ENCODE measurements at regions not wholly inside any gene's neighbourhood (a gene's known extent, or its start where the extent isn't known, plus 50 kb on each side); places are given as distances from the start of the nearest gene placed in this dataset.

DNA sequence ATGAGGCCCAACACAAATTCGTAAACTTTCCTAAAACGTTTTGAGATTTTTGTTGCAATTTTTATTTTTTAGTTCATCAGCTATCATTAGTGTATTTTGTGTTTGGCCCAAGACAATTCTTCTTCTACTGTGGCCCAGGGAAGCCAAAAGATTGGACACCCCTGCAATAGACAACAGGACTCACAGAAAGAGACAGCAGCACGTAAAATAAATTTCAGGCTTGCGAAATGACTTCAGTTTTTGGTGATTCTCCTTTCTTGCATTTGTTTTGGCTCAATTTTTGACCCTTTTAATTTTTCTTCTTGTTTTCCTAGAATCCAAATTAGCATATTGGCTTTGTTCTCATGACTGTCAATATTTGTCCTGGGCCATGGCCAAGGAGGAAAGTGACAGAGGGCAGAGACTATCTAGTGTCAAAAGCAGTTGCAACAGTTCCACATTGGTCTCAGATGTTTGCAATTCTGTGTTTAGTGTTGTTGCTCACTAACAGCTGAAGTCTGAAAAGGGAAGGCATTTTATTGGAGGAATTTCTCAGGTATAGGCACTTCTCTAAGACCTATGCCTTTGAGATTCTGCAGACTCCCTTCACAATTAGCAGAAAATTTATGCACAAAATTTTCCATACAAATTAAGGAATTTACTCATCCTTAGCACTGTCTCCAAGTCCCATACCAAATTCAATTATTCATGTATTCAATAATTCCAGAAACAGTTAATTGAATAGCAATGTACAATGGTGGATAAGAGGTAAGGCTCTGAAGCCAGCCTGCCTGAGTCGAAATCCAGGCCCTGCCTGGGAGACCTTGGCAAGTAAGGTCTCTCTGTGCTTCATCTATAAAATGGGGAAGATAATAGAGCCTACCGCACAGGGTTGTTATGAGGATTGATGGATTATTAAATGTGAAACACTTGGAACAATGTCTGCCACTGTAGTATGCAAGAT is 160.9 kb upstream of the IVNS1ABP start:
- Histone ChIP-seq H3K27ac (ENCODE audit: low read length) (no peak overlapping the region), H3K9me2 (replicated peaks; ENCODE audit: insufficient read depth, low read length) (no peaks in the 10 kb centered on the region), H3K4me2 (ENCODE audit: low read depth, low read length, poor library complexity, severe bottlenecking) (no peak overlapping the region), H4K20me1 (ENCODE audit: insufficient read depth, low read depth, low read length) (no peaks in the 10 kb centered on the region), H3K9me3 (ENCODE audit: low read length) (no peaks in the 10 kb centered on the region), H3K4me3 (ENCODE audit: low read length) (no peak overlapping the region), H3K79me2 (ENCODE audit: low read length) (no peaks in the 10 kb centered on the region), H3K27me3 (ENCODE audit: low read length) (no peaks in the 10 kb centered on the region; the same call in 1 of the 2 replicates), H3K9ac (ENCODE audit: low read length) (no peak overlapping the region), H2AFZ (ENCODE audit: low read length) (no peak overlapping the region), H3K4me1 (ENCODE audit: low read length) (no peaks in the 10 kb centered on the region), H3K36me3 (ENCODE audit: insufficient read depth, low read length) (no peaks in the 10 kb centered on the region)
- no peak for DNase-seq

DNA sequence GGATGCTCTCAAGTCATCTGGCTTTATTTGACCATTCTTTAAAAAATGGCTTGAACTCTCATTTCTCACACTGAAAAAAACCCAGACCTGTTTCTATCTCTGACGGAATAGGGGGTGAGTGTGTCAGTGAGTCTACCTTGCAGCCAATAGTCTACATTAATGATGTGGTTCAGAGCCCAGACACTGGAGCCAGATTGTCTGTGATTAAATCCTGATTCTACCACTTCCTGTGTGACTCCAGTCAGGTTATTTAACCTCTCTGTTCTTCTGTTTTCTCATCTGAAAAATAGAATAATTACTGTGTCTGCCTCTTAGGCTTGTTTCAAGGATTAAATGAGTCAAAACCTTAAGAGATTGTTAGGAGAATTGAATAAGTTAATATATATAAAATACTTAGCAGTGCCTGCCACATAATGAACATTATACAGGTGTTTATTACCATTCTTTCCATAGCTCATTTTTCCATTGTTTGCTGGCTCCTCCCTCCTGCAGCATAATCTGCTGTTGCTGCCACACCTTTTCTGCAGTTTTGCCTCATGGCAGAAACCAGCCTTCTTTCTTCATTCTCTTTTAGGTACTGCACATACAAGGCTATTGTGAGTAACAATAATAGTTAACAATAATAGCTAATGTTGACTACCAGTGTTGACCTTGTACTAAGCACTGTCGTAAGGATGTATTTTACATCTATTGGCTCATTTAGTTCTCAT is 157.6 kb upstream of the IVNS1ABP start:
- no peaks in the 10 kb centered on the region for H4K20me1 ChIP-seq (ENCODE audit: insufficient read depth, low read depth, low read length)
- H3K79me2 ChIP-seq (ENCODE audit: low read length): no peaks in the 10 kb centered on the region
- H3K9me3 ChIP-seq (ENCODE audit: low read length): no peaks in the 10 kb centered on the region
- no peak overlapping the region for H3K27ac ChIP-seq (ENCODE audit: low read length)
- no peaks in the 10 kb centered on the region for H3K36me3 ChIP-seq (ENCODE audit: insufficient read depth, low read length)
- DNase-seq: no peak
- no peak overlapping the region for H3K9ac ChIP-seq (ENCODE audit: low read length)
- no peak overlapping the region for H3K4me3 ChIP-seq (ENCODE audit: low read length)
- H3K27me3 ChIP-seq (ENCODE audit: low read length): no peaks in the 10 kb centered on the region; the same call in 1 of the 2 replicates
- H3K4me2 ChIP-seq (ENCODE audit: low read depth, low read length, poor library complexity, severe bottlenecking): no peak overlapping the region
- no peaks in the 10 kb centered on the region for H3K4me1 ChIP-seq (ENCODE audit: low read length)
- H3K9me2 ChIP-seq (replicated peaks; ENCODE audit: insufficient read depth, low read length): no peaks in the 10 kb centered on the region
- no peak overlapping the region for H2AFZ ChIP-seq (ENCODE audit: low read length)

DNA sequence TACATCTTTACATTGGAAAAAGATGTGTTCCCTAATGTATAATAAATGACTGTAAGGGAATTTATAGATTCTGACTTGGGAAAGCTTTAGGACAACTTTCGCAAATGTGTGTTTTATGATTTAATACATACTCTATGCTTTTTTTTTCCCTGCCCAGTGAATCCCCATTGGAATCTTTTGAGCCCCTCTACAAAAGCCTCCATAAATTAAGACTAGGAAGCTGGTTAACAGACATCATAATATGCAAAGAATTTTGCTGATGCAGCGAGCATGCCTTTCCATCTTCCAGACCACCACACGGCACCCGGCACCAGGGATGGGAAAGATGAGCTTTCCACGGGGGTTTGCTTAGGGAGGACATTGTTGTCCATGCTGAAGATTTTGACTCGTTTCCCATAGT is 156.1 kb upstream of the IVNS1ABP start:
- H3K27me3 ChIP-seq (ENCODE audit: low read length): no peaks in the 10 kb centered on the region; the same call in 1 of the 2 replicates
- DNase-seq: no peak

DNA sequence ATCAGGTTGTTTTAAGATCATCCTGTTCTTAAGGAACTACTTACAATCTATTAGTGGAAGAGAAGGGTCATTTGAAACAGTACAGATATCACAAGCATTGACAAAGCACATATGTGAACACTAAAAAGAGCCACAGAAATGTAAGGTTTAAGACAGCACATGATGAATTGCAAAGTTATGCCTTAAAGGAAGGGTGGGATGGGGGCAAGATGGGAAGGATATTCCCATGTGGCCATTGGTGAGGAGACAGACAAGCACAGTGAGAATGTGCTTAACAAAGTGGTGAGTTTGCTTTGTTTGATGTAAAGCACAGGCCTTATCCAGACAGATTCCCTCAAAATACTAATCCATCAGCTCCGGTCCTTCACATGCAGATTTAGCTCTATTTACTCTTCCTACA is 151.6 kb upstream of the IVNS1ABP start:
- no peaks in the 10 kb centered on the region for H3K4me1 ChIP-seq (ENCODE audit: low read length)
- no peak overlapping the region for H3K4me3 ChIP-seq (ENCODE audit: low read length)
- DNase-seq: no peak
- H3K36me3 ChIP-seq (ENCODE audit: insufficient read depth, low read length): no peaks in the 10 kb centered on the region
- H4K20me1 ChIP-seq (ENCODE audit: insufficient read depth, low read depth, low read length): no peaks in the 10 kb centered on the region
- H3K79me2 ChIP-seq (ENCODE audit: low read length): no peaks in the 10 kb centered on the region
- no peak overlapping the region for H3K9ac ChIP-seq (ENCODE audit: low read length)
- H3K9me2 ChIP-seq (replicated peaks; ENCODE audit: insufficient read depth, low read length): no peaks in the 10 kb centered on the region
- H3K9me3 ChIP-seq (ENCODE audit: low read length): no peaks in the 10 kb centered on the region
- H2AFZ ChIP-seq (ENCODE audit: low read length): no peak overlapping the region
- no peak overlapping the region for H3K27ac ChIP-seq (ENCODE audit: low read length)
- H3K27me3 ChIP-seq (ENCODE audit: low read length): no peaks in the 10 kb centered on the region
- H3K4me2 ChIP-seq (ENCODE audit: low read depth, low read length, poor library complexity, severe bottlenecking): no peak overlapping the region

More for the DNA sequence above, 156.1 kb upstream of the IVNS1ABP start:
- Histone ChIP-seq H3K79me2 (ENCODE audit: low read length) (no peaks in the 10 kb centered on the region), H2AFZ (ENCODE audit: low read length) (no peak overlapping the region), H3K27ac (ENCODE audit: low read length) (no peak overlapping the region), H4K20me1 (ENCODE audit: insufficient read depth, low read depth, low read length) (no peaks in the 10 kb centered on the region), H3K4me2 (ENCODE audit: low read depth, low read length, poor library complexity, severe bottlenecking) (no peak overlapping the region), H3K36me3 (ENCODE audit: insufficient read depth, low read length) (no peaks in the 10 kb centered on the region), H3K9ac (ENCODE audit: low read length) (no peak overlapping the region), H3K4me1 (ENCODE audit: low read length) (no peaks in the 10 kb centered on the region), H3K9me2 (replicated peaks; ENCODE audit: insufficient read depth, low read length) (no peaks in the 10 kb centered on the region), H3K9me3 (ENCODE audit: low read length) (no peaks in the 10 kb centered on the region), H3K4me3 (ENCODE audit: low read length) (no peak overlapping the region)

DNA sequence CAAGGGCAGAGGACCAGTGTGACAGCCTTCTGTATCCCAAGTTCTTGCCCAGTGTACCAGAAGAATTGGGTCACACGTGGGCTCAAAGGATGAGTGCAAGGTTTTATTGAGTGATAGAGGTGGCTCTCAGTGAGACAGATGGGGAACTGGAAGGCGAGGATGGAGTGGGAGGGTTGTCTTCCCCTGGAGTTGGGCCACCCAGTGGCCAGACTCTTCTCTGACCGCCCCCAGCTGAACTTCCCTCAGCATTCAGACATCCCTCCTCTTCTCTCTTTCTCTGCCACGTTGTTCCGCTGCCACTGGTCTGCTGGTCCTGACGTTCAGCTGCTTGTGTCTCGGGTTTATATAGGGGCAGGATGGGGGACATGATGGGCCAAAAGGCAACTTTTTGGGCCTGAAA is 150.1 kb upstream of the IVNS1ABP start:
- no peaks in the 10 kb centered on the region for H3K36me3 ChIP-seq (ENCODE audit: insufficient read depth, low read length)
- H3K4me3 ChIP-seq (ENCODE audit: low read length): no peak overlapping the region
- H3K27ac ChIP-seq (ENCODE audit: low read length): no peak overlapping the region
- no peak for DNase-seq
- no peak overlapping the region for H3K4me2 ChIP-seq (ENCODE audit: low read depth, low read length, poor library complexity, severe bottlenecking)
- H3K27me3 ChIP-seq (ENCODE audit: low read length): no peaks in the 10 kb centered on the region
- no peaks in the 10 kb centered on the region for H3K9me3 ChIP-seq (ENCODE audit: low read length)
- H3K9ac ChIP-seq (ENCODE audit: low read length): no peak overlapping the region
- H2AFZ ChIP-seq (ENCODE audit: low read length): no peak overlapping the region
- H3K4me1 ChIP-seq (ENCODE audit: low read length): no peaks in the 10 kb centered on the region
- no peaks in the 10 kb centered on the region for H4K20me1 ChIP-seq (ENCODE audit: insufficient read depth, low read depth, low read length)
- no peaks in the 10 kb centered on the region for H3K79me2 ChIP-seq (ENCODE audit: low read length)
- no peaks in the 10 kb centered on the region for H3K9me2 ChIP-seq (replicated peaks; ENCODE audit: insufficient read depth, low read length)

DNA sequence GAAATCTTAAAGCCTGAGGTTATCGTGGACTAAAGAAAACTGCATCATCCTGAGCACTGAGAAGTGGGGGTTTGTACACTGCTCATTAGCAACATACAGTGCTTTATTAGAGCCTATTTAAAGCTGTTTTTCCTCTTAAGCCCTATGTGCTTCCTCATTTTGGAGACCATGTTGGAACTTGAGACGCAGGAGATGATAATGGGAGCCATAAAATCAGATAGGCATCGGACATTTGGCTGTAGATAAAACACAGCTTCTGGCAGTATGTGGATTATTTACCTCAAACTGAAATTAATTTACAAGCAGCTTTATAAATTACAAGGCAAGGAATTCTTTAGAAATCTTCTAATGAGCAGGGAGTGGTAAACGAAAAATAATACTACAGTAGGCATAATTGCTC is 147.7 kb upstream of the IVNS1ABP start:
- no peak overlapping the region for H3K27ac ChIP-seq (ENCODE audit: low read length)
- no peaks in the 10 kb centered on the region for H3K4me1 ChIP-seq (ENCODE audit: low read length)
- no peaks in the 10 kb centered on the region for H3K27me3 ChIP-seq (ENCODE audit: low read length)
- no peaks in the 10 kb centered on the region for H4K20me1 ChIP-seq (ENCODE audit: insufficient read depth, low read depth, low read length)
- no peak for DNase-seq
- no peak overlapping the region for H3K4me3 ChIP-seq (ENCODE audit: low read length)
- H3K9ac ChIP-seq (ENCODE audit: low read length): no peak overlapping the region
- no peaks in the 10 kb centered on the region for H3K79me2 ChIP-seq (ENCODE audit: low read length)
- no peaks in the 10 kb centered on the region for H3K9me3 ChIP-seq (ENCODE audit: low read length)
- no peaks in the 10 kb centered on the region for H3K9me2 ChIP-seq (replicated peaks; ENCODE audit: insufficient read depth, low read length)
- H3K36me3 ChIP-seq (ENCODE audit: insufficient read depth, low read length): no peaks in the 10 kb centered on the region
- H3K4me2 ChIP-seq (ENCODE audit: low read depth, low read length, poor library complexity, severe bottlenecking): no peak overlapping the region
- H2AFZ ChIP-seq (ENCODE audit: low read length): 0 out of 2 replicates have a peak overlapping the region, but pooled peaks have one; percentile 15

DNA sequence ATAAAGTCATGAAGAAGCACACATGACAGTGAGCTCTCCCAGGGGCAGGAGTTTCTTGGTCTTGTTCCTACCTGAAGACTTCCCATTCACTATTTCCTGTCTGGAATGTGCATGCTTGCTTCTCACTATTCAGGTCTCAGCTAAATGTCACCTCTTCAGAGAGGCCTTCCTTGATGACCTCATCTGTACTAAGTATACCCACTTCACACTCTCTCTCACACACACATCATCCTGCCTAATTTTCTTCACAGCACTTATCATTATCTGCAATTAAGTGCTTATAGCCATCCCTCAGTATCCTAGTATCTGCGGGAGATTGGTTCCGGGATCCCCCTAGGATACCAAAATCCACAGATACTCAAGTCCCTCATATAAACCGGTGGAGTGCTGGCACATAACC is 146.4 kb upstream of the IVNS1ABP start:
- no peak for DNase-seq
- Histone ChIP-seq H3K79me2 (ENCODE audit: low read length) (no peaks in the 10 kb centered on the region), H3K9me3 (ENCODE audit: low read length) (no peaks in the 10 kb centered on the region), H3K4me2 (ENCODE audit: low read depth, low read length, poor library complexity, severe bottlenecking) (no peak overlapping the region), H3K4me3 (ENCODE audit: low read length) (no peak overlapping the region), H3K27me3 (ENCODE audit: low read length) (no peaks in the 10 kb centered on the region), H3K36me3 (ENCODE audit: insufficient read depth, low read length) (no peaks in the 10 kb centered on the region), H4K20me1 (ENCODE audit: insufficient read depth, low read depth, low read length) (no peaks in the 10 kb centered on the region), H3K27ac (ENCODE audit: low read length) (no peak overlapping the region), H3K9ac (ENCODE audit: low read length) (no peak overlapping the region), H2AFZ (ENCODE audit: low read length) (no peak overlapping the region), H3K4me1 (ENCODE audit: low read length) (peaks cover 6% of the 10 kb centered on the region), H3K9me2 (replicated peaks; ENCODE audit: insufficient read depth, low read length) (no peaks in the 10 kb centered on the region)

DNA sequence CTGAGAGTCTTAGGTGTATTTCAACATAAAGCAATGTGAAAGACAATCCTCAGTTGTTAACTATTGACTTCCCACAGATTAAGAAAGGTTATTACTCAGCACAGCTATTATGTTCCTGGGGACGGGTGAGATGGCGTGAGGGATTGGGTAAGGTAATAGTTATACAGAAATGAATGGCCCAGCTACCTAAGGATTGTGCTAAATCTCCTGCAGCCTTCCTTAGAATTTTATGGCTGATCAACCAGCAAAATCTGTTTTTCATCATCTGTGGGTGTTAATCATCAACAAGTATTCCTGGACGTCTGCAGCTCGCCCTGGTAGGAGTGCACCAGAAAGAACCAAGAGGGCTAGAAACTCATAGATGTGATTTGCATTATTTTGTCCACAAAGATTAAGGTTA is 146.0 kb upstream of the IVNS1ABP start:
- DNase-seq: no peak
- no peaks in the 10 kb centered on the region for H3K27me3 ChIP-seq (ENCODE audit: low read length)

More for the DNA sequence above, 146.0 kb upstream of the IVNS1ABP start:
- H3K79me2 ChIP-seq (ENCODE audit: low read length): no peaks in the 10 kb centered on the region
- no peaks in the 10 kb centered on the region for H3K9me2 ChIP-seq (replicated peaks; ENCODE audit: insufficient read depth, low read length)
- no peaks in the 10 kb centered on the region for H4K20me1 ChIP-seq (ENCODE audit: insufficient read depth, low read depth, low read length)
- H3K9me3 ChIP-seq (ENCODE audit: low read length): no peaks in the 10 kb centered on the region
- no peak overlapping the region for H3K9ac ChIP-seq (ENCODE audit: low read length)
- H3K4me2 ChIP-seq (ENCODE audit: low read depth, low read length, poor library complexity, severe bottlenecking): no peak overlapping the region
- no peak overlapping the region for H3K4me3 ChIP-seq (ENCODE audit: low read length)
- H3K4me1 ChIP-seq (ENCODE audit: low read length): peaks cover 6% of the 10 kb centered on the region
- H3K36me3 ChIP-seq (ENCODE audit: insufficient read depth, low read length): no peaks in the 10 kb centered on the region
- no peak overlapping the region for H3K27ac ChIP-seq (ENCODE audit: low read length)
- no peak overlapping the region for H2AFZ ChIP-seq (ENCODE audit: low read length)

Measured in Karpas-422 (cell line).